ENCODE measurements at regions not wholly inside any gene's neighbourhood (a gene's known extent, or its start where the extent isn't known, plus 50 kb on each side); places are given as distances from the start of the nearest gene placed in this dataset.

- DNase-seq = no peak
These were observed 107.9 kb upstream of the ZNF366 start for GRCh38 chr5:72615061-72615460.

- DNase-seq = no peak
These were observed 106.3 kb upstream of the ZNF366 start for GRCh38 chr5:72613515-72613914.

- DNase-seq = no peak
These were observed 105.6 kb upstream of the ZNF366 start for GRCh38 chr5:72612810-72613209.

- DNase-seq = peak; percentile 10
These were observed 104.0 kb upstream of the ZNF366 start for GRCh38 chr5:72611118-72611730.

- no peak for DNase-seq
These were observed 101.7 kb upstream of the ZNF366 start for GRCh38 chr5:72608926-72609325.

GRCh38 chr5:72608297-72608696 is 101.1 kb upstream of the ZNF366 start:
- no peak for DNase-seq

- DNase-seq = no peak
These were observed 100.2 kb upstream of the ZNF366 start for GRCh38 chr5:72607381-72607780.

GRCh38 chr5:72606525-72606924 is 99.3 kb upstream of the ZNF366 start:
- no peak for DNase-seq

- DNase-seq = no peak
These were observed 98.4 kb upstream of the ZNF366 start for GRCh38 chr5:72605632-72606031.

GRCh38 chr5:72604798-72605154 is 97.6 kb upstream of the ZNF366 start:
- no peak for DNase-seq

- DNase-seq = no peak
These were observed 97.0 kb upstream of the ZNF366 start for GRCh38 chr5:72604111-72604797.

GRCh38 chr5:72602696-72603685 is 95.8 kb upstream of the ZNF366 start:
- no peak for DNase-seq

GRCh38 chr5:72601861-72602260 is 94.7 kb upstream of the ZNF366 start:
- no peak for DNase-seq

- DNase-seq = no peak
These were observed 93.3 kb upstream of the ZNF366 start for GRCh38 chr5:72600391-72600981.

- DNase-seq = no peak
These were observed 92.5 kb upstream of the ZNF366 start for GRCh38 chr5:72599519-72600370.

- DNase-seq = no peak
These were observed 91.8 kb upstream of the ZNF366 start for GRCh38 chr5:72599065-72599433.

- no peak for DNase-seq
These were observed 91.3 kb upstream of the ZNF366 start for GRCh38 chr5:72598401-72599064.

- DNase-seq = no peak
These were observed 90.3 kb upstream of the ZNF366 start for GRCh38 chr5:72597456-72597948.

GRCh38 chr5:72596956-72597355 is 89.7 kb upstream of the ZNF366 start:
- DNase-seq = no peak

GRCh38 chr5:72588640-72589039 is 81.4 kb upstream of the ZNF366 start:
- DNase-seq = no peak

- no peak for DNase-seq
These were observed 80.6 kb upstream of the ZNF366 start for GRCh38 chr5:72587661-72588308.

All from effector CD4-positive, alpha-beta T cell (primary cell).